Caki2 (cell line): ENCODE measurements at regions not wholly inside any gene's neighbourhood (a gene's known extent, or its start where the extent isn't known, plus 50 kb on each side); places are given as distances from the start of the nearest gene placed in this dataset.

Experiments used
- DNase-seq: peaks from one replicate; pipeline ENCODE4 v3.0.0-alpha.2; 2015; ENCODE audit warnings: low read depth
- in situ Hi-C: cut with HindIII; loops from 2 replicates; pipeline ENCODE4 v1.10.0; 2016; ENCODE audit warnings: low sequenced_read_pairs, low pct_unique_long_range_greater_than_20kb, mixed read lengths

DNA sequence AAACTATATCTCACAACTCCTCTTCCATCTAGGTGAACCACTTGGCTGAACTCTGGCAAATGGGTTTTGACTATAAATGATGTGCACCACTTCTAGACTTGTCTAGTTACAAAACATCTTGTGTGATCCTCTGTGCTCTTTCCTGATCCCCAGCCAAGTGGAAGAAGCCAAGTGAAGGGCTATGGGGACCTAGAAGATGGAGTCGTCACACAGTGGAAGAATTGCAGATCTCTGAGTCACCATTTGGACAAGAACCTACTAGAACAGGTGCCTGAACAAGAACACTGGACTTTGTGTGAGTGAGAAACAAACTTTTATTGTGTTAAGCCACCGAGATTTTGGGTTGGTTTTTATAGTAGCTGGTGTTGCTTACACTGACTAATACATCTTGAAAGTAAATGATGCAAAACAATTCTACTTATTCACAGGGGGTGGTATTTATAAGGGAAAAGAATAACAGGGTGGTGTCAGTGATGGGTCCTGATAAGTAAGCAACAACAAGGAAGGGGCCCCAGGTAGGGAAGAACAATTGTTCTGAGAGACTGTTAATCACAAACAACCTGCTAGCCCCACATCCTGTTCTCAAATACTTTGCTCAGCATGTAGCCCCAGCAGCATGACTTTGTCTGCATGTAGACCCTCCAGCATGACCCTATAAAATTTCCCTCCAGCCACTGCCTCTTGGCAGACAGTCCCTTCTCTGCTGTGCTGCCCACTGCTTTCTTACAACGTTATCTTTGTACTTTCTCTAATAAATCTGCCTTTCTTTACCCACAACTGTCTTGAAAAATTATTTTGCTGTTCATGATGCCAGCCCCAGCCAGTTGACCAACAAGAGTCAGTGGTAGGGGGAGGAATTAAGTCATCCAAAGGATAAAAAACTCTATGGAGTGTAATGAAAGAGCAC, 280.7 kb upstream of the PLET1 start:
- DNase-seq = no peak
- in situ Hi-C loops = no loop called here

DNA sequence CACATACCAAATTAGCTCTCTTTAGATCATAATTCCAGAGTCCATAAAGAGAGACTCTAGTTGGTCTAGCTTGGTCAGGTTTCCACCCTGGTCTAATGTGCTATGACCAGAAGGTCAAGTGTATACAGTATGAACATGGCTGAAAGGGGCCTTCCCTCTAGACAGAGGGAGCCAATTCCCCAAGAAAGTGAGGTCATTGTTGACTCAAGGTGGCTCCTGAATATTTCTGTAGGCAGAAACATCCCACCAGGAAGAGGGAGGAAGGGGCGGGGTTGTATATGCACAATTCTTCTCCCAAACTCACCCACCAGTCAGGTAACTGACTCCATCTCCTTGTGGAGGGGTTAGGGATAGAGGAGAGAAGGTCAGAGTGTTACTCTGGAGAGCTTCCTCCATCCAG, 281.8 kb upstream of the PLET1 start:
- DNase-seq = no peak
- in situ Hi-C loops = no loop called here

DNA sequence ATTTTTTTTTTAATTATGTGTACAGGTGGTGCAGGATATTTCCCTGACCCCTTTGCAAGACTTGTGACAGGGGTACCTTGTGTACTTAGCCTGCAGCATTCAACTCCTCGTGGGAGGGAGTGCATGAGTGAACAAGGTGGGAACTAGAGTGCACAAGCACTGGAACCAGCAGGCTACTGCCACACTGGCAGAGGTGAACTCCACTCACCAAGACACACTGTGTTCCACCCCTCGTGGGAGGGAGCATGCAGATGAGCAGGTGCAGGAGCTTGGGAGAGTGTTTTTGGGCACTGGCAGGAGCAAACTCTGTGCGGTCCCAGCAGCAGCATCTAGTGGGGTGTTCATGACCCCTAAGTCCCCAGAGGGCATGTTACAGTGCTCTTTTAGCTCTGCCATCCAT, 282.7 kb upstream of the PLET1 start:
- in situ Hi-C loops = no loop called here
- DNase-seq = no peak

DNA sequence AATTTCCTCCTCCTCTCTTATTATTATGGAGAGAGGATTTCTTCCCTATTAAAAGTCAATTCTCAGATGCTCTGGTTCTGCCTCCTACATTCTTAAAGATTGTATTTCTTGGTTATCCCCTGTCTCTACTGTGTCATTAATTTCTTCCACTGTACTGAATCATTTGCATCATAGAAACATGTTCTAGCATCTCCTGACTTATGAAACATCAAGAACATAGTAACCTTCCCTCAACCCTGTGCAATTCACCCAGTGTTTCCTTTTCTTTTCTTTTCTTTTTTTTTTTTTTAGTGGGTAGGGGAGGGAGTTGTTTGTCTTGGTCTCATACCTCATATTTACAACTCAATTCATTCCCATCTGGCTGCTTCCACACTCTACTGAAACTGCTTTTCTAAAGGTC, 288.0 kb upstream of the PLET1 start:
- in situ Hi-C loops = no loop called here
- no peak for DNase-seq

DNA sequence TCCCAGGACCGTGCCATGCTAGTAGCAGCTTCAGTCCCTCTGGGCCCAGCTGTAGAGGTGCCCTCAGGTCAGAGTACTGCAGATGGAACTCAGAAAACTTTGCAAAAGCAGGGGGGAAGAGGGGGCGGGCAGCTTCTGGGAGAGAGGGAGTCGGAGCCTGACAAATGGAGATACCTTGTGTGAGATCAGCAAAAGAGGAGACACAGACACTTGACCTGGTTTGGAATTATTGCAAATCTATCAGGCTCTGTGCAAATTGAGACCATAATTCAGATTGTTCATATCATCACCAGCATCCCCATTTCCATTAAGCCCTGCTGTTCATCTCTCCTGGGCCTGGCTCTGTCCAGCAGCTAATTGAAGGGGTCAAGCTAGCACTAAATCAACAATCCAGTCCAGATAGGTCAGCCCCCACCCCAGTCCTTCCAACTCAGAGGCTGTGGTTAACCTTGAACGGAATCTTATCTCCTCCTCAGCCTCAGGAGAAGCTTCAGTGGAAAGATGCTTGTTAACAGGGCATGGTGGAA, 292.6 kb upstream of the PLET1 start:
- no peak for DNase-seq
- in situ Hi-C loops = no loop called here

DNA sequence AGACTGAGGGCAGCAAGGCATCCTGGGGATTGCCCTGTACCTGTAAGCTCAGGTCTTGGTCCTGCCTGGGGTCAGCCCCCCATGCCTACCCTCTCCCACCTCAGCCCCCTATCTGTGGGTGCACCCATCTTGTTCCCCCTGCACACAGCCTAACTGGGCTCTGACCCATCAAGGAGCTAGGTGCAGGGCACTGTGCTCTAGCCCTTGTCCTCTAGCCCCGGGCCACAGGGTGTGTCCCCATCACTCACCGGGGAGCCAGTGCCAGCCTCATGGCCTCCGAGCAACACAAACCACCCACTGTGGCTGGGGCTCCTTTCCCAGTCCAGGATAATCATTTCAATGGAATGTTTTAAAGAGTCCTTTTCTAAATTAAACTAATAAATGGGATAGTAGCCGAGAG, 293.9 kb upstream of the PLET1 start:
- in situ Hi-C loops = no loop called here
- DNase-seq = no peak

DNA sequence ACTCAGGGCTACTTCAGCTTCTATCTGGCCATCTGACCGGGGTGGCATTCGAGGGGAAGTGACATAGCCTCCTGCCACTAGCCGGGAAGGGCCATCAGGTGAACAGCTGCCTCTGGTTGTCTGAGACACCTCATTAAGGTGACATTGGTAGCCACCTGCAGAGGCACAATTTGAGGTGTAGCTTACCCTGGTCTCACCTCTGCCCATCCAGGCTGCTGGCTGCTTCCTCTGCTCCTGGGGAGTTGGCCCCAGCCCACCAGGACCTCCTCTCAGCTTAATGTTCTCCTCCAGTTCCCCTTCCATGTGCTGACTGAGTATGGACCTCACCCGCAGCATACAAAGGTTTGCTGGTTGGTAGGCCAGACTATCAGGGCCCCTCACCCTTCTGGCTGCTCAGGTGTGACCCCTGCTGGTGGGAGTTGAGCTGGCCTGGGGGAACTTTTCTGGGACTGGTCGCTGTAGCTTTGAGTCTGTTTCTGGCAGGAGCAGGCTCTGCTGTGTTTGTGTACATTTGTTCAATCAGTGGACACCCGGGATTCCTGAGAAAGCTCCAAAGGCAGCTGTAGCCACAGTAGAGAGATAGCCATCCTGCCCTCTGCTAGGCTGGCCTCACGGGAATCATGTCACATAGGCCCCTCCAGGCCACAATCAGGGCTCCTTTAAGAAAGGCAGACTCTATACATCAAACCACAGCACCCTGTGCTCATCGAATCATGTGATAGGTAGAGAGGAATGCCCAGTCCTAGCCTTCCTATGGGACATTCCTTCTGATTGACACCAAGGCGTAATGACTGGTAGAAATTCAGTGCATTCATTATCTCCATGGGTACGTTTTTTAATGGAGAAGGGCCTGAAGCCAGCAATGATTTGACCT, 295.1 kb upstream of the PLET1 start:
- DNase-seq = no peak
- in situ Hi-C loops = no loop called here

DNA sequence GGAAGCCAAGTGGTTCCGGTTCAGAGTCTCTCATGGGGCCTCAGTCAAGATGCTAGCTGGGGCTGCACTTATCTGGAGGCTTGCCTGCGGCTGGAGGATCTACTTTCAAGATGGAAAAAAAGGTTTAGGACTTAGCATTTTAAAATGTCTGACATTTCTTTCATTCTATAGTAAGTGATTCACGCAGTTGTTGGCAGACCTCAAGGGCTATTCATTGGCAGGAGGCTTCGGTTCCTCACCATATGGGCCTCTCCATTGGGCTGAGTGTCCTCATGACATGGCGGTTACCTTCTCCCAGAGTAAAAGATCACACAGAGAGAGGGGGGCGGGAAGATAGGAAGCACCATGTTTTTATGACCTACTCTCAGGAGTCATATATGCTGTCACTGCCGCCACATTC, 298.0 kb upstream of the PLET1 start:
- in situ Hi-C loops = no loop called here
- DNase-seq = no peak

DNA sequence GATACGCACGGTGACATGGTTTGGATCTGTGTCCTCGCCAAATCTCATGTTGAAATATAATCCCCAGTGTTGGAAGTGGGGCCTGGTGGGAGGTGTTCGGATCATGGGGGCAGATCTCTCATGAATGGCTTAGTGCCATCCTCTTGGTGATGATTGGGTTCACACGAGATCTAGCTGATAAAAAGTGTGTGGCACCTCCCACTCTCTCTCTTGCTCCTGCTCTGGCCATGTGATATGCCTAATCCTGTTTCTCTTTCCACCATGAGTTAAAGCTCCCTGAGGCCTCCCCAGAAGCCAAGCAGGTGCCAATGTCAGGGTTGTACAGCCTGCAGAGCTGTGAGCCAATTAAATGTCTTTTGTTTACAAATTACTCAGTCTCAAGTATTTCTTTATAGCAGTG, 303.1 kb upstream of the PLET1 start:
- DNase-seq = no peak
- in situ Hi-C loops = no loop called here

DNA sequence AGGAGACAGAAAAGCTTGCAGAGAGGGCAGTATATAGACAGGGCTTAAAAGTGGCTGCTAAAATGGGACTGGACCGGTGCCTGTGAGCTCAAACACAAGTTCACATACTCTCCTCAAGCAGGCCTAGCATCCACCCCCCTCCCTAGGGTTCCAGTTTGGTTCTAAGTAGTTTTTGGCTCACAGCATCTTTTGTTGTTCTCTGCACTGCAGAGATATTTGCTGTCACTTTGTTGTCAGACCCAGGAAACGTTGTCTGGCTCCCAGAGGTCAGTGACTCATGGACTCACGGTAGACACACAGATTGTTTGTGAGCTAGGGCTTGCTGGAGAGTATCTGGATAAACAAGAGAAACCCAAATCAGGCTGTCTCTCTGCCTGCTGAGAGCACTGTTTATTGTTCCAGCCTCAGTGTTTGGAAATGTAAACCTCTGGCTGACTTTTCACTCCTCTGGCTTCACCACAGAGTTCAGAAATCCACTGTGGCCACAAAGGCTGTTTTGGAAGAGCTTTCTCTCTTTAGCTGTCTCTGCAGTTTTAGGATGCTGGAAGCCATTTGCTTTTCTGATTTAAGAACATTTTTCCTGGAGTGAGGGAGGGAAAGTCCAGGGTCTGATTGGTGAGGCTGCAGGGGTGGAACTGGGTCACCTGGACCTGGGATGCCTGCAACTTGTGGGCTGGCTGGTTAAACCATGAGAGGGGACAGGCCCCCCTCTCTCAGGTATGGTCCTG, 303.7 kb upstream of the PLET1 start:
- peak; percentile 3 for DNase-seq
- in situ Hi-C loops = no loop called here

DNA sequence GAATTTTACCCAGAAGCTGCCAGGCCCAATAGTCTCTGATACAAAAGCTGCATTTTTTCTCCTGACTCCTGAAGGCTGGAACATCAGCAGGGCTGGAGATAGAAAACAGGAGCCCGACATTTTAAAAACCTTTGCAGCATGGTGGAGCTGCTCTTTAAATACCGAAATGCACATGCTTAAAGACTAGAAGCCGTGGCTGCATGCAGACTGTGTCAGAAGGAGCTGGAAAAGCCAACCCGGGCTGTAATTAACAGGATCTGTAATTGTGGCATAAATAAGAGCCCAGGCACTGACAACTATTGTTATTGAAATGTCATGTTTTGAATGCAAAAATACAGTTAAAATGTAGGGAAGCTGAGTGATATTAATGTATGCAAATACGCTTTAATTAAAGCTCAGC, 304.9 kb upstream of the PLET1 start:
- in situ Hi-C loops = no loop called here
- no peak for DNase-seq

DNA sequence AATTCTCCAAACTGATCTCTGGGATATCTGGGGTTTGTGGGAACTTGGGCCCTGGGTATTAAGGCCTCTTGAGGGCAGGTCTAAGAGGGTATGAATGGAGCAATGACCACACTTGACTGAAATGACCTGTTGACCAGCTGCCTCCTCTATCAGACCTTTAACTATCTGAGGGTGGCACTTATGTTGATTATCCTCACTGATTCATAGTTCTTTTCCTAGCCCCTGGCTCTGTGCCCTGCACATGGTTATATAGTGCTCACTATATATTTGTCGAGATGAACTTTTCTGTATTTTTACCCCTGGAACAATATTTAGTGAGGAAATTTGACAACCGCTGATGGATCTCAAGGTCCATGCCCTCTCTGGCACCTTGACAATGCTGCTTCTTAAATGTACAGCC, 305.5 kb upstream of the PLET1 start:
- in situ Hi-C loops = no loop called here

DNA sequence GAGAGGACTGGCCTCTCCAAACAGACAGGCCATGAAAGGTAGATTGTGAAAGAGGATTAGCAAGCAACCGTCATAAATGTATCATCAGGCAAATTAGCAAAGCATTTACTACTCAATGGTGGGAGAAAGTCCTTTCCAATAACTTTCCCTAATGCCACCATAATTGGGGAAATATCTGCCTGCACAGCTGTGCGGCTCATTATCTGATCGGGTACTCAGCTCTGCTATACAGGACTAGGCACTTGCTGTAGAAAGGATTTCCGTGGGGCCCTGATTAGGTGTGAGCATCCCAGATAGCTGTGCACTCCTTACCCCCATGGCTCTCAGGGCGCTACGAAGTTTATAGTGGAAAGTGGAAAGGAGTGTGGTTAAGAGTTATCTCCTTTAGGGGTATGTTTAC, 309.7 kb upstream of the PLET1 start:
- in situ Hi-C loops = no loop called here
- DNase-seq = no peak

More for the DNA sequence above, 305.5 kb upstream of the PLET1 start:
- no peak for DNase-seq

DNA sequence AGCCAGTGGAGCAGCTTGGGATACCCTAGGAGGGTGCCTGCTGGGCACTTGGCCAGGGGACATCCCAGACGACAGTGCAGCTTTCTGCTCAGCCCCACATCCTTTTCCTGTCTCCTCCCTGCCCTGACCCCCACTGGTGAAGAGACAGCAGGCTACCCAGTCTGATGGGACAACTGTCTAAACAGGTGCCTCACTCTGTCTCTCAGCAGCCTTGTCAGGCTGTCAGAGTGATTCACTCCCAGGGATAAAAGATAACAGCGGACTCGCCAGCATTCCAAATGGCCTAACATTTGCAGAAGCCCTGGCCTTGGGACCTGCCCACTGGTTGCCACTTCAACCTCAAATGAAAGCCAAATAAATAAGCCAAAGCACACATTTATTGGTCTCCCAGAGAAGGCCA, 318.6 kb upstream of the PLET1 start:
- in situ Hi-C loops = no loop called here

DNA sequence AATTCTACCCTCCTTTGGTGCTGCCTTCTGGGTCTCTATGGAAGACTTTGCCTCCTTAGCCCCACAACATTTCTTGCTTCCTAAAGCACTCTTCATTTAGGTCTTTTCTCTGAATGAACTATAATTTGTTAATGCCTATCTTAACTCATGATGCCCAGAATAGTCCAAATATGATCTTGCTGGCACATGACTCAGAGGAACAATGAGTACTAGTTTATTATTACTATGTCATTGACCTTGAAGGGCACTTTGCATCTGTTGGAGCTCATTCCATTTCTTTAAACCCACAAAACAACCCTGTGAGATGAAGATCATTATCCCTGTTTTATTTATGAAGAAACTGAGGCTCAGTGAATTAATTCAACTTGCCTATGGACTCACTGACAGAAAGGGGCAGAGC, 320.2 kb upstream of the PLET1 start:
- DNase-seq = no peak
- in situ Hi-C loops = no loop called here

More for the DNA sequence above, 318.6 kb upstream of the PLET1 start:
- DNase-seq = no peak

DNA sequence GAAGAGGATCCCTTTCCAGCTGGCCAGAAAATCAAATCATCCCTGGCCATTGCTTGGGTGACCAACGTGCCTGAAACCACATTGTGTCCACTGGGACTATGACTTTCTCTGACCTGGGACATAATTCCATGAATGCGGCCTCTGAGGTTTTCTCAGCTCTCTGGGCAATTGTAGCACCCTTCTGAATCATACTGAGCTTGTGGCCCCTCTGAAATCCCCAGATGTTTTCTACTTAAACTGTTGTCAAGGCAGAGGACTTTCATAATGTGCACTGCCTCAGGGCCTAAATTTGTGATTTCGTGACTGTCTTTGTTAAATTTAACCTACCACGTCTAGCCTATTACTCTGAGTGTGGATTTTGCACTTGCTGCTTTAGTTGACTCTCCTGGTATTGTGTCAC, 321.1 kb upstream of the PLET1 start:
- no peak for DNase-seq
- in situ Hi-C loops = no loop called here

DNA sequence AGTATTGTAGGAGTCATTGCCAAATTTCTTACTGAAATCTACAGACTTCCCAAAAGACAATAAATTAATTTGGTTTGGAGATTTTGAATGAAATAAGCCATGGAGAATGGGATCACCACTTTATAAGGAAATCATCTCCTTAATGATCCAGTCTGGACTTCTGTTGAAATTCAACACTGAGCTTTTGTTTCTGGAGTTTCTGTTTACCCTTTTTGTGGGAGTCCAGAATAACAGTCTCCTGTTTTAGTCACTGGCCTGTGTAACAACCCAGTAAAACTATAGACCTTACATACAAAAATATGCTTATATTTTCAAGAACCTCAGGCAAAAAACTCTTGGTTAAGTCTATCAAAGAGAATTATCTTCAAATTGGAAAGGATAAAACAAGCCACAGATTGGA, 321.7 kb upstream of the PLET1 start:
- in situ Hi-C loops = no loop called here

DNA sequence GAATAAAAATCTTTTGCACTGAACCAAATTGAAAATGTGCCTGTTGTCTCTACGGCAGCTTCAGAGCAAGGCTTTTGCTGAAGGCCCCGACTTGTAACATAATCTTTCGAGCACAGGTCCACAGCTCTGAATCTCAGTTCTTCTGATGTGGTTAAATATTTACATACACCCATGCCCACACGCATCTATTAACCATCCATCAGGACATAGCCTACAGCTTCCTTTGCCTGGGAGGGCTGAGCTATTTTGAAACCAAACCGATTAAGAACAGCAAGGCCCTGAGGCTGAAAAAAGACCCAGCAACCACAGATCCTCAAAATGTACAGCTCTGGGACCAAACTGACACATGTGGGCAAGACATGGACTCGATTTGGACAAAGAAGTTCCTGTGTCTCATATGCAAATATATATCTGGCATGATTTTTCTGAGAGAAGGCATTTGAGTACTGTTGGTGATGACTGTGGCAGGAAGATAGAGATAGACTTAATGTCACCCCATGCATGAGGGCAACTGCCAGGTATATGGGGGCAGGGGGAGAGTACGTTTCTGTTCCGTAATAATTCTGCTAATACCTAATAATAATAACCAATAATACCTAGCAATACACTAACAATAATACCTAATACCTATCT, 322.7 kb upstream of the PLET1 start:
- in situ Hi-C loops = no loop called here
- DNase-seq = no peak

More for the DNA sequence above, 321.7 kb upstream of the PLET1 start:
- DNase-seq = no peak
